GM21529 (cell line): ENCODE measurements at regions not wholly inside any gene's neighbourhood (a gene's known extent, or its start where the extent isn't known, plus 50 kb on each side); places are given as distances from the start of the nearest gene placed in this dataset.

Experiments
- ATAC-seq: cut with Tn5 transposase; IDR thresholded peaks from one replicate; pipeline ENCODE4 v1.9.1; 2021; ENCODE audit not compliant: unreplicated experiment

DNA sequence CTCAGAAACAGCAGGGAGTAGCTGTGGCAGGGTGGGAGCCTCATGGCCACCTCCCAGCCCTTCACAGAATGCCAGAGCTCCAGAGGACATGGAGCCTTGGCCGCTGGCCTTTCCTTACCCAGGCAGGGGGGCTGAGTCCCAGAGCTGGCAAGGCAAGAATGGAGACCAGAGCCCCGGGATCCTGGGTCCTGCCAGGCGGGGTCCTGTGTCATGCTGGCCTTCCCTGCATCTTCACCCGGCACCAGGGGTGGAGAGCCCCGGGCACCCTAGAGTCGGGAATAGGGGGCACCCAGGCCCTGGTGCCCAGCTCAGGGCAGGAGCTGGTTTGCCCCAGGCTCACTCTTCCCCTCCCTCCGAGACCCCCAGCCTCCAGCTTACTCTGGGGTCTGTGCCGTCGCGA, 519.9 kb downstream of the TBC1D22A start:
- ATAC-seq, result no peak

DNA sequence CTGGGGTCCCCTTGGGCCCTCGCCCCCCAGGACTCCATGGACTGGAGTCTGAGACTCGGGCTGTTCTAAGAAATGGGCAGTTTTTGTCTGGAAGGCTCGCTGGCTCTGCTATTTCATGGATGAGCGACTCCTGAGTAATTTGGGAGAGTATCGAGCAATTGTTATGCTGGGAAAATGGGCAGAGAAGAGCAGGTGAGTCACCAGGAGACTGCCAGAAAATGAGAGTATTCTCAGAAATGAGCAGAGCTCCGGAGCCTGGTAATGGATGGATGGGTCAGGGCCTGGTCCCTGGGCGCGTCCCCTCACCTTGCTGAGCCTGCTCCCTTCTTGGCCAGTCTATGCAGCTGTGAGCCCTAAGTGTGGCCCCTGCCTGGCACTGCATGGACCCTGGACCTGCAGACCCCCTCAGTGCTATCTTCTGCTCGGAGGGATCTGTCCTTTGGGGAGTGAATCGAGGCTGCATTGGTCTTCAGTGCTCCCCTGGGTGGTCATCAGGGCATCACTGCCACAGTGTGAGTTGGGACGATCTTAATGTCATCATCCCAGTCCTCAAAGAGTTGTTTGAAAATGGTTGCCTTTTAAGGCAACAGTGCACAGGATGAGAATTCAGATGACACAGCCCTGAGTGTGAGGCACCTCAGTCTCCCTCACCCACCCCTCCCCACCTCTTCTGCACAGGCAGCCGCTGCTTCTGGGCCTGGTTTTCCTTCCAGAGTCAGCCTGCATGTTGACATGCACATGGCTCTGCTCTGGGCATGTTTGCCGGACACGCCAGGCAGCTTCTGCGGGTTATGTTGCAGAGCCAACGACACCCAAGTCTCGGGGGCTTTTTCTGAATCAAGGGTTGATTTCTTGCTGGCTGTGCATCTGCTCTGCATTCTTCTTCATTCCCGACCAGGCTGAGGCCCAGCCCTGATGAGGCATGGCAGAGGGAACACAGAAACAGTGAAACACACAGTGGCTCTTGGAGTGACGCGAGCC, 519.0 kb downstream of the TBC1D22A start:
- ATAC-seq, result no peak

DNA sequence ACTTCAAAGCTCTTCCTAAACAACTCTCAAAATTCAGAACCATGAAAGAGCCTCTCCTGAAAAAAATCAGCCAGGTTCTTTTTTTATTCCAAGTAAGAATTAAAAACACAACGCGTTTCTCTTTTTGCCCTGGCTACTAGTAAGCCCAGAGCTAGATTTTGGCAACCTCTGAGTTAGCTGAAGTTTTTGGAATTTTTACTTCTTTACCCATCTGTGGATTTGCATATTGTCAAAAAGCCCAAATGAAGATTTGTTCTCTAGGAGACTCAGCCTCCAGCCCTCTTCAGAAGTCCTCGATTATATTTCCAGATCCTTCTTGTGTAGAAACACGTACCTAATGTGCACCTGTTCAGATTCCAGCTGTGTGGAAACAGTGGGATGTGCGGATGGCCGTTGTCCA, 517.9 kb downstream of the TBC1D22A start:
- no peak for ATAC-seq

- ATAC-seq, result no peak
Measured at GRCh38 chr22:47279746-47280145, 517.3 kb downstream of the TBC1D22A start.

GRCh38 chr22:47279337-47279736, 516.9 kb downstream of the TBC1D22A start:
- no peak for ATAC-seq

- no peak for ATAC-seq
Measured at GRCh38 chr22:47278655-47279054, 516.2 kb downstream of the TBC1D22A start.

DNA sequence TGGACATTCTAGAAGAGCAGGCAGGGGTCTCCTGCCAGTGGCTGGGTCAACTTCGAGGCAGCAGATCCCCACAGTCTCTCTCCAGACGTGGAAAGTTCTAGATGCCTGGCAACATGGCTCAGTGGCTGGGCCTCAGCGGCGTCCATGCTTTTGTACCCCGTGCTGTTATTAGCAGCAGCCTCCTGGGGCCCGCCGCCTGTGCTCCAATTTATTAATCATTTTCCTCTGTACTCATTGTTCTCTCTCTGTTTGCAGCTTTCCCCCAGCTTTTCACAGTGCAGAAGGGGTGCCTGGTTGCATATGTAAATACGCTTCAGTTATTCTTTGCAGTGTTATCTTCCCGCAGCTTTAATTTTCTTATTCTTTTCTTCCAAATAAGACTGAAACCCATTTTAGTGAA, 515.1 kb downstream of the TBC1D22A start:
- no peak for ATAC-seq

DNA sequence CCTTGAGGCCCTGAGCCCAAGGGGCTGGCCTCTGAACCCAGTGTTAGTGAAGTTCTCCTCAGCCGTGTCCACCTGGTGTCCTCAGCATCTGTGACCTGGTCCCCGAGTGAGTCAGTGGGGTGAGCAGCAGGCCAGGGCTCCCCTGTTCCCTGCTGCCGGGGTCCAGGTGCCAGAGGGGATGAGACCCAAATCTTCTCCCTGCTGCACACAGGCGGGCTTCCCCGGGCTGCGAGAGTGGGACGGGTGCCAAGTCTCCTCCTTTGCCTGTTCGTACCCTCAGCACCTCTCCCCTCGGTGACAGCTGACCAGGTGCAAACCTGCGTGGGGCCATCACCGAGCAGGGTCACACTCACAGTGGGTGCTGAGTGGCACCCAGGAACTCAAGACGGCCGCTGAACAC, 514.5 kb downstream of the TBC1D22A start:
- no peak for ATAC-seq

- no peak for ATAC-seq
Measured at GRCh38 chr22:47276450-47276820, 514.0 kb downstream of the TBC1D22A start.

- no peak for ATAC-seq
Measured at GRCh38 chr22:47275605-47276449, 513.4 kb downstream of the TBC1D22A start.

- no peak for ATAC-seq
Measured at GRCh38 chr22:47274196-47274595, 511.7 kb downstream of the TBC1D22A start.

- ATAC-seq, result no peak
Measured at GRCh38 chr22:47270463-47271135, 508.1 kb downstream of the TBC1D22A start.

DNA sequence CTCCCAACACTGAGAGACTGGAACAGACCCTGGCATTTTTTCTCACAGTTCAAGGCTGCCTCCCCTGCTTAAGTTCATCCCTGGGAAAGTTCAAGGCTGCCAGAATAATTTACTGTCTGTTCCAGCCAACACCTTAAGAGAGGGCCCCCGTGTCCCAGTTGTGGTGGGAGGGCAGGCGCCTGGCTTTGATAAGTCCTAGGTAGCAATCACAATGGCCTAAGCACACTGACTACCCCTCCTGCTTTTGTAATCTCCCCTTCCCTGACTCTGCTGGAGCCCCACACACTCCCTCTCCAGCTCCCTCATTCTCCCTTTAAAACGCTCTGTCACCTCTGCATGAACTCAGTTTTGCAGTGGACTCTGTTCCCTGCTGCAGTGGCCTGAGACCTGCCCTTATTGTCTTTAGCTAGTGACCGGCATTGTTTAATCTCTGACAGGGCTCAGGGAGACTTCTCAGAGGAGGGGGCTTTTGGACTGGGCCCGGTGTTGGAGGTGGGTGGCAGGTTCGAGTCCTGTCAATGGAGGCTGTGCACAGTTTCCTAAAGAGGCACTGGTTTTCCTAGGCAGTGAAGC, 507.2 kb downstream of the TBC1D22A start:
- no peak for ATAC-seq

DNA sequence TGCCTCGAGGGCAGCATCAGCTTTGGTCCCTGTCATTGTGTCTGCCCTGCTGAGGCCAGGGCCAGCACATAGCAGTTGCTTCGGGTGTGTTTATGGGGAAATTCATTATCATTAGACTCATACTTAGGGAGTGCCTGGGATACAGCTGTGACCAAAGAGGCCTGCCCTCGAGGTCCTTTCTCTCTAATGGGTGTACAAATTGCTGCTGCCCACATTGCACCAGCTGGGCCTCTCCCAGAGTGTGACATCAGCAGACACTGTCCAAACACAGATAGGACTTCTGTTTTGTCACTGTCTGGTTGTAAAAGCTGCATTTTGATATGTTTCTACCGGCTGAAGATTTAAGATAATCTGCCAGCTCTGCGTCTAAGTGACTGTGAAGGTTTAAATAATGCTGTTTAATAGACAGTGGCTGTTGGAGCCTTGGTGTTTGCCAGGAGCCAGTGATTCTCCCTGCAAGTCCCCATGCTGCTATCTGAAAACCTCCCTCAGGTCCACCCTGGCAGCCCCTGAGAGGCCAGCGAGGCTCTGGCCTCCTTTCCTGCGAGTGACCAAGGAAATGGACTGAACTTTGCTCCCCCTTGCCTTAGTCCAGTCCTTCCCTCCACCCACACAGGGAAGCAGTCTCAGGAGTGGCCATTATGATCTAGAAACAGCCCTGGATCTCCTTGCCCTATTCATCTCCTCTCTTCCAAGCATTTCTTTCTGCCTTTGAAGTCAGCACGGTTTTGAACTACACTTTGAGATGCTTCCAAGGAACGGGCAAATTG, 505.2 kb downstream of the TBC1D22A start:
- ATAC-seq, result no peak

GRCh38 chr22:47266329-47266728, 503.9 kb downstream of the TBC1D22A start:
- ATAC-seq, result no peak

DNA sequence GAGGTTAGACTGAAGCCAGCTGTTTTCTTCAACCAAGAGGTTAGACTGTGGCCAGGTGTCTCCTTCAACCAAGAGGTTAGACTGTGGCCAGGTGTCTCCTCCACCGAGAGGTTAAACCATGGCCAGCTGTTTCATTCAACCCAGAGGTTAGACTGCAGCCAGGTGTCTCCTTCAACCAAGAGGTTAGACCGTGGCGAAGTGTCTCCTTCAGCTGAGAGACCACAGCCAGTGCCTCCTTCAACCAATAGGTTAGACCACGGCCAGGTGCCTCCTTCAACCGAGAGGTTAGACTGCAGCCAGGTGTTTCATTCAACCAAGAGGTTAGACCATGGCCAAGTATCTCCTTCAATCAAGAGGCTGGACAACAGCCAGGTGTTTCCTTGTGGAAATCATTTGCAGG, 498.1 kb downstream of the TBC1D22A start:
- no peak for ATAC-seq

GRCh38 chr22:47259990-47260389, 497.5 kb downstream of the TBC1D22A start:
- no peak for ATAC-seq

DNA sequence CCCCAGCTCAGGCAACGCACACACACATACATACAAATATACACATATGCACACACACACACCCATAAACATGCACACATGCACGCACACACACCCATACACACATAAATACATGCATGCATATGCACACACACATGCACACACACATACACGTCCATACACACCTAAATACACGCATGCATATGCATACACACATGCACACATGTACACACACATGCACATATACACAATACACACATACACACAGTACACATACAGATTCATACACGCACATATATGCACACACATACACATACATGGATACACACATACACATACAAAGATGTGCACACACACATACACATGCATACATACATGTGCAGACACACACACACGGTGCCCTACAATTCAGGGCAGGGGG, 496.6 kb downstream of the TBC1D22A start:
- no peak for ATAC-seq

DNA sequence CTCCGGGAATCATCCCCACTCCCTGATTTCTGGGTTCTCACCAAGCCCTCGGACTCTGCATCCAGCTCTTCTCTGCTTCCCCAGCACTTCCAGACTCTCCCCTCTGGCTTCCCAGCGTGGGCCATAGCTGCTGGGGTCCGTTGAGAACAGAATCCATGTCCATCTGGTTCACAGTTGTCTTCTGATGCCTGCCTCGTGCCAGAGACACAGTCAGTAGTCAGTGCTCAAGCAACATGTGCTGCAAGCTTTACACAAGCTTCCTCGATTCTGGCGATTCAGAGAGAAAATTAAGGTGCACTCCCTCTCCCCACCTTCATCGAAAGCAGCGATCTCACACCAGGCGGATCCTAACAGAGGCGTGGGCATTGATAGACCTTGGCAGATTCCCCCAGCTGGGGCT, 495.5 kb downstream of the TBC1D22A start:
- no peak for ATAC-seq

- ATAC-seq, result no peak
Measured at GRCh38 chr22:47257566-47257965, 495.1 kb downstream of the TBC1D22A start.
